GM12878 (cell line): ENCODE measurements at regions not wholly inside any gene's neighbourhood (a gene's known extent, or its start where the extent isn't known, plus 50 kb on each side); places are given as distances from the start of the nearest gene placed in this dataset.
A peak's percentile ranks its signal among the peaks of the same experiment; 100 is the strongest.

Experiments
- ATAC-seq: fragments of 200-7000 bp; cut with Tn5 transposase; 3 replicates; pipeline ENCODE4 v1.9.1; 2020; ENCODE audit warnings: mild to moderate bottlenecking, moderate library complexity
- BruUV-seq: library from RNA; stranded (reverse); fragments of 400-500 nt; replicated peaks from 2 replicates; lab custom pipeline; 2021; lab: Mats Ljungman, UMichigan
- CTCF ChIA-PET: fragments of 300-600 bp; sonication (Branson Sonifier 250); formaldehyde crosslinking; extraction: SDS; loops from one replicate; lab custom pipeline; 2021; ENCODE audit warnings: inconsistent platforms; lab: Yijun Ruan, JAX
- POLR2A ChIA-PET: fragments of 350-600 bp; formaldehyde crosslinking; extraction: SDS; loops from one replicate; lab custom pipeline; 2021; ENCODE audit warnings: inconsistent platforms; lab: Charles Lee
- RAD21 ChIA-PET: fragments of 300-600 bp; sonication (Branson Sonifier 250); formaldehyde crosslinking; loops from one replicate; lab custom pipeline; 2023; ENCODE audit warnings: antibody characterized with exemption; ENCODE audit not compliant: unreplicated experiment; lab: Charles Lee
- SMC1A ChIA-PET: fragments of 300-600 bp; sonication (Branson Sonifier 250); formaldehyde crosslinking; loops from one replicate; lab custom pipeline; 2023; ENCODE audit not compliant: unreplicated experiment, uncharacterized antibody; lab: Charles Lee
- DNase-seq: peaks from one replicate; pipeline ENCODE4 v3.0.0-alpha.2; 2011; ENCODE audit warnings: low read depth, low spot score
- FAIRE-seq: peaks from 3 replicates; lab custom pipeline; 2011; peaks lifted over from hg19 to GRCh38; lab: Jason Lieb, UNC
- H2AFZ ChIP-seq: 2 replicates; pipeline ENCODE4 v1.6.0; 2011; ENCODE audit warnings: low read depth, low read length, control low read depth; ENCODE audit not compliant: control insufficient read depth
- H3K27ac ChIP-seq: 2 replicates; pipeline ENCODE4 v1.5.1; 2011; ENCODE audit warnings: control low read depth; ENCODE audit not compliant: control insufficient read depth, insufficient read depth
- H3K27me3 ChIP-seq, 2 experiments: replicated peaks in 1 of 2; 2 replicates each; pipeline versions ENCODE4 v1.6.0 to v1.6.1; 2011; ENCODE audit warnings: low read length in 1 of 2; ENCODE audit not compliant: control insufficient read depth in 2 of 2, insufficient read depth in 2 of 2
- H3K36me3 ChIP-seq, 2 experiments: 2 replicates each; pipeline ENCODE4 v1.5.1; 2011; ENCODE audit warnings: low read length in 1 of 2; ENCODE audit not compliant: control insufficient read depth in 2 of 2, insufficient read depth in 2 of 2
- H3K4me1 ChIP-seq: 2 replicates; pipeline ENCODE4 v1.6.1; 2011; ENCODE audit warnings: mild to moderate bottlenecking, low read length, moderate library complexity, mixed read lengths; ENCODE audit not compliant: control insufficient read depth, insufficient read depth
- H3K4me2 ChIP-seq: 2 replicates; pipeline ENCODE4 v1.6.0; 2011; ENCODE audit warnings: control low read depth; ENCODE audit not compliant: control insufficient read depth, insufficient read depth
- H3K4me3 ChIP-seq: fragments of 200-600 bp; sonication (generic); 2 replicates; pipeline ENCODE4 v1.5.1; 2016
- H3K79me2 ChIP-seq: 2 replicates; pipeline ENCODE4 v1.6.0; 2011; ENCODE audit warnings: low read length; ENCODE audit not compliant: control insufficient read depth, insufficient read depth
- H3K9ac ChIP-seq: 2 replicates; pipeline ENCODE4 v1.8.0; 2011; ENCODE audit warnings: low read length, control low read depth, mixed read lengths; ENCODE audit not compliant: control insufficient read depth, insufficient read depth
- H3K9me3 ChIP-seq: replicated peaks from 3 replicates; pipeline ENCODE4 v1.5.1; 2011; ENCODE audit warnings: mild to moderate bottlenecking, low read length; ENCODE audit not compliant: control insufficient read depth, insufficient read depth
- H4K20me1 ChIP-seq: 2 replicates; pipeline ENCODE4 v1.6.0; 2011; ENCODE audit not compliant: control insufficient read depth, insufficient read depth
- CBFB ChIP-seq: IDR thresholded peaks from 2 replicates; pipeline ENCODE4 v1.6.1; 2016; ENCODE audit warnings: antibody characterized with exemption, low read depth
- EED ChIP-seq: sonication (generic); IDR thresholded peaks from 2 replicates; pipeline ENCODE4 v1.6.1; 2016; ENCODE audit warnings: antibody characterized with exemption, low read depth
- EGR1 ChIP-seq, 2 experiments: IDR thresholded peaks; 1 replicate in 1 of 2; 2 replicates in 1 of 2; pipeline ENCODE4 v1.6.1; 2011 to 2012; ENCODE audit warnings: low read depth in 2 of 2, low read length in 2 of 2, borderline replicate concordance in 1 of 2, mild to moderate bottlenecking in 1 of 2, moderate library complexity in 1 of 2
- FOXM1 ChIP-seq: IDR thresholded peaks from 2 replicates; pipeline ENCODE4 v1.6.1; 2012; ENCODE audit warnings: low read depth, mild to moderate bottlenecking, inconsistent platforms, low read length, moderate library complexity
- HDGF ChIP-seq: fragments of 450-650 bp; IDR thresholded peaks from 2 replicates; pipeline ENCODE4 v1.6.1; 2016; ENCODE audit warnings: antibody characterized with exemption
- RBBP5 ChIP-seq: fragments of 200-600 bp; sonication (generic); conservative IDR thresholded peaks from 2 replicates; pipeline ENCODE4 v1.6.1; 2016
- RUNX3 ChIP-seq: IDR thresholded peaks from 2 replicates; pipeline ENCODE4 v1.6.1; 2012; ENCODE audit warnings: low read length, inconsistent platforms
- SIX5 ChIP-seq: IDR thresholded peaks from 2 replicates; pipeline ENCODE4 v1.6.1; 2011; ENCODE audit warnings: mild to moderate bottlenecking, low read depth, low read length, moderate library complexity; ENCODE audit not compliant: severe bottlenecking
- SPI1 ChIP-seq: IDR thresholded peaks from 2 replicates; pipeline ENCODE4 v1.6.1; 2011; ENCODE audit warnings: low read depth, mild to moderate bottlenecking, low read length, moderate library complexity, borderline replicate concordance; ENCODE audit not compliant: insufficient read depth
- USF2 ChIP-seq: IDR thresholded peaks from 2 replicates; pipeline ENCODE4 v1.6.1; 2011; ENCODE audit warnings: low read depth, low read length, improper control_type of control experiment, borderline replicate concordance
- WGBS: methylation state at CpG from one replicate; pipeline ENCODE4 v1.1.6; 2016; ENCODE audit warnings: low lambda C conversion rate; ENCODE audit not compliant: insufficient replicate concordance, insufficient coverage; ENCODE audit errors: missing lambda C conversion rate; 5-methylcytosine and 5-hydroxymethylcytosine counted together
- in situ Hi-C: fragments of 300-500 bp; cut with MboI; formaldehyde crosslinking; loops from 9 replicates; pipeline ENCODE4 v1.14.3; 2018; ENCODE audit warnings: mixed read lengths
- intact Hi-C: fragments of 100-400 bp; cut with micrococcal nuclease; formaldehyde crosslinking; loops from one replicate; pipeline ENCODE4 v1.14.2; 2022; ENCODE audit not compliant: unreplicated experiment
- TF ChIP-seq, protein P1 (sequence below): IDR thresholded peaks from 2 replicates; pipeline ENCODE4 v1.6.1; 2012; ENCODE audit warnings: low read depth, low read length, improper control_type of control experiment
- TF ChIP-seq, protein P2 (sequence below): IDR thresholded peaks from 2 replicates; pipeline ENCODE4 v1.6.1; 2012; ENCODE audit warnings: low read depth, low read length, improper control_type of control experiment
- TF ChIP-seq, protein P3 (sequence below): fragments of 450-650 bp; IDR thresholded peaks from 2 replicates; pipeline ENCODE4 v1.6.1; 2017; ENCODE audit warnings: antibody characterized with exemption, mild to moderate bottlenecking, moderate library complexity

GRCh38 chr6:27599859-27600532 lies 127.1 kb upstream of the ZNF184 start:
- DNase-seq (no peak), FAIRE-seq (no peak), ATAC-seq (peak; percentile 86)
- CTCF ChIA-PET: no interaction called here
- WGBS: 88% methylated on average over 19 of the region's 19 CpGs
- peak overlapping the region; percentile 47; the same call in 1 of the 2 replicates for H3K27ac ChIP-seq
- H4K20me1 ChIP-seq: no peaks in the 10 kb centered on the region
- in situ Hi-C loops: no loop called here
- POLR2A ChIA-PET: no interaction called here
- no peaks in the 10 kb centered on the region for H3K36me3 ChIP-seq
- H3K79me2 ChIP-seq: no peaks in the 10 kb centered on the region
- no peak overlapping the region for H3K4me2 ChIP-seq
- TF ChIP-seq, protein P1, sequence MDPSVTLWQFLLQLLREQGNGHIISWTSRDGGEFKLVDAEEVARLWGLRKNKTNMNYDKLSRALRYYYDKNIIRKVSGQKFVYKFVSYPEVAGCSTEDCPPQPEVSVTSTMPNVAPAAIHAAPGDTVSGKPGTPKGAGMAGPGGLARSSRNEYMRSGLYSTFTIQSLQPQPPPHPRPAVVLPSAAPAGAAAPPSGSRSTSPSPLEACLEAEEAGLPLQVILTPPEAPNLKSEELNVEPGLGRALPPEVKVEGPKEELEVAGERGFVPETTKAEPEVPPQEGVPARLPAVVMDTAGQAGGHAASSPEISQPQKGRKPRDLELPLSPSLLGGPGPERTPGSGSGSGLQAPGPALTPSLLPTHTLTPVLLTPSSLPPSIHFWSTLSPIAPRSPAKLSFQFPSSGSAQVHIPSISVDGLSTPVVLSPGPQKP: no peak
- TF ChIP-seq CBFB (no peak), RUNX3 (peak; percentile 42; the same call in 1 of the 2 replicates), SPI1 (no peak), HDGF (no peak), RBBP5 (no peak), FOXM1 (0 out of 2 replicates have a peak, but pooled peaks have one; percentile 7), SIX5 (no peak), EGR1 (IDR thresholded peaks at IDR 0.05; ENCODE audit: borderline replicate concordance in 1 of 2, low read depth in 2 of 2, low read length in 2 of 2) (no peak), USF2 (no peak), EED (0 out of 2 replicates have a peak, but pooled peaks have one; percentile 21)
- TF ChIP-seq, protein P2, sequence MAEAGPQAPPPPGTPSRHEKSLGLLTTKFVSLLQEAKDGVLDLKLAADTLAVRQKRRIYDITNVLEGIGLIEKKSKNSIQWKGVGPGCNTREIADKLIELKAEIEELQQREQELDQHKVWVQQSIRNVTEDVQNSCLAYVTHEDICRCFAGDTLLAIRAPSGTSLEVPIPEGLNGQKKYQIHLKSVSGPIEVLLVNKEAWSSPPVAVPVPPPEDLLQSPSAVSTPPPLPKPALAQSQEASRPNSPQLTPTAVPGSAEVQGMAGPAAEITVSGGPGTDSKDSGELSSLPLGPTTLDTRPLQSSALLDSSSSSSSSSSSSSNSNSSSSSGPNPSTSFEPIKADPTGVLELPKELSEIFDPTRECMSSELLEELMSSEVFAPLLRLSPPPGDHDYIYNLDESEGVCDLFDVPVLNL: no peak
- TF ChIP-seq, protein P3, sequence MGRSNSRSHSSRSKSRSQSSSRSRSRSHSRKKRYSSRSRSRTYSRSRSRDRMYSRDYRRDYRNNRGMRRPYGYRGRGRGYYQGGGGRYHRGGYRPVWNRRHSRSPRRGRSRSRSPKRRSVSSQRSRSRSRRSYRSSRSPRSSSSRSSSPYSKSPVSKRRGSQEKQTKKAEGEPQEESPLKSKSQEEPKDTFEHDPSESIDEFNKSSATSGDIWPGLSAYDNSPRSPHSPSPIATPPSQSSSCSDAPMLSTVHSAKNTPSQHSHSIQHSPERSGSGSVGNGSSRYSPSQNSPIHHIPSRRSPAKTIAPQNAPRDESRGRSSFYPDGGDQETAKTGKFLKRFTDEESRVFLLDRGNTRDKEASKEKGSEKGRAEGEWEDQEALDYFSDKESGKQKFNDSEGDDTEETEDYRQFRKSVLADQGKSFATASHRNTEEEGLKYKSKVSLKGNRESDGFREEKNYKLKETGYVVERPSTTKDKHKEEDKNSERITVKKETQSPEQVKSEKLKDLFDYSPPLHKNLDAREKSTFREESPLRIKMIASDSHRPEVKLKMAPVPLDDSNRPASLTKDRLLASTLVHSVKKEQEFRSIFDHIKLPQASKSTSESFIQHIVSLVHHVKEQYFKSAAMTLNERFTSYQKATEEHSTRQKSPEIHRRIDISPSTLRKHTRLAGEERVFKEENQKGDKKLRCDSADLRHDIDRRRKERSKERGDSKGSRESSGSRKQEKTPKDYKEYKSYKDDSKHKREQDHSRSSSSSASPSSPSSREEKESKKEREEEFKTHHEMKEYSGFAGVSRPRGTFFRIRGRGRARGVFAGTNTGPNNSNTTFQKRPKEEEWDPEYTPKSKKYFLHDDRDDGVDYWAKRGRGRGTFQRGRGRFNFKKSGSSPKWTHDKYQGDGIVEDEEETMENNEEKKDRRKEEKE: no peak
- TF ChIP-seq, all 136 proteins: peak for 3
- intact Hi-C loops: no loop called here
- no peak overlapping the region for H2AFZ ChIP-seq
- H3K9ac ChIP-seq: no peak overlapping the region
- H3K27me3 ChIP-seq: no peaks in the 10 kb centered on the region
- ChIA-PET RAD21 (interaction anchor here (0.6 kb wide), 1 partner anchor 1183 kb away, joined by 3 read pairs; no protein-coding TSS in a partner anchor), SMC1A (no interaction called here)
- no TSS peak for BruUV-seq
- H3K9me3 ChIP-seq: no peaks in the 10 kb centered on the region; the same call in 2 of the 3 replicates
- H3K4me3 ChIP-seq: no peak overlapping the region
- peaks cover 9% of the 10 kb centered on the region; the same call in 1 of the 2 replicates for H3K4me1 ChIP-seq
